Sigmoid colon (tissue), 4 donors: ENCODE measurements at regions not wholly inside any gene's neighbourhood (a gene's known extent, or its start where the extent isn't known, plus 50 kb on each side); places are given as distances from the start of the nearest gene placed in this dataset.

ENCODE experiments used
- CTCF ChIP-seq, 4 experiments: fragments of 450-650 bp in 3 of 4; fragments of 200-600 bp in 1 of 4; IDR thresholded peaks; one replicate each; pipeline ENCODE4 v1.5.1; 2016 to 2019; ENCODE audit warnings: antibody characterized with exemption in 4 of 4, mild to moderate bottlenecking in 3 of 4, moderate library complexity in 2 of 4
- EP300 ChIP-seq, 4 donors: sonication (generic); formaldehyde crosslinking; IDR thresholded peaks; one replicate each; pipeline ENCODE4 v1.6.1; 2017; ENCODE audit warnings: antibody characterized with exemption in 4 of 4
- POLR2A ChIP-seq, 2 donors: fragments of 450-650 bp; IDR thresholded peaks; one replicate each; pipeline ENCODE4 v1.6.1; 2016; ENCODE audit warnings: antibody characterized with exemption in 2 of 2, mild to moderate bottlenecking in 2 of 2, moderate library complexity in 2 of 2

- TF ChIP-seq CTCF (IDR thresholded peaks at IDR 0.05), result no peak
- TF ChIP-seq POLR2A (IDR thresholded peaks at IDR 0.05), result no peak
- TF ChIP-seq EP300 (IDR thresholded peaks at IDR 0.05), result no peak
Measured at GRCh38 chr4:28759064-28759463, 1898.4 kb downstream of the STIM2 start.
